HT1080 (cell line): ENCODE measurements at regions not wholly inside any gene's neighbourhood (a gene's known extent, or its start where the extent isn't known, plus 50 kb on each side); places are given as distances from the start of the nearest gene placed in this dataset.

ENCODE experiments used
- DNase-seq: peaks from one replicate; pipeline ENCODE4 v3.0.0-alpha.2; 2015; ENCODE audit warnings: low read depth

- DNase-seq, result no peak
These were observed 63.4 kb upstream of the FBRSL1 start for GRCh38 chr12:132426349-132427173.

- DNase-seq, result no peak
These were observed 65.1 kb upstream of the FBRSL1 start for GRCh38 chr12:132424811-132425210.

GRCh38 chr12:132423820-132424645 is 65.9 kb upstream of the FBRSL1 start:
- DNase-seq, result no peak

GRCh38 chr12:132423251-132423819 is 66.6 kb upstream of the FBRSL1 start:
- no peak for DNase-seq

GRCh38 chr12:132422381-132423043 is 67.4 kb upstream of the FBRSL1 start:
- DNase-seq, result no peak

- no peak for DNase-seq
These were observed 67.9 kb upstream of the FBRSL1 start for GRCh38 chr12:132422040-132422380.

GRCh38 chr12:132419631-132420246 is 70.2 kb upstream of the FBRSL1 start:
- DNase-seq, result no peak

- no peak for DNase-seq
These were observed 71.5 kb upstream of the FBRSL1 start for GRCh38 chr12:132418393-132418925.

GRCh38 chr12:132417741-132418140 is 72.2 kb upstream of the FBRSL1 start:
- DNase-seq, result no peak

GRCh38 chr12:132416827-132417226 is 73.1 kb upstream of the FBRSL1 start:
- no peak for DNase-seq

- DNase-seq, result no peak
These were observed 73.8 kb upstream of the FBRSL1 start for GRCh38 chr12:132416121-132416673.

GRCh38 chr12:132415327-132416120 is 74.4 kb upstream of the FBRSL1 start:
- no peak for DNase-seq

GRCh38 chr12:132414634-132415326 is 75.2 kb upstream of the FBRSL1 start:
- peak; percentile 62 for DNase-seq

GRCh38 chr12:132413931-132414588 is 75.9 kb upstream of the FBRSL1 start:
- DNase-seq, result no peak

- DNase-seq, result no peak
These were observed 78.5 kb upstream of the FBRSL1 start for GRCh38 chr12:132411457-132411856.

- DNase-seq, result no peak
These were observed 79.1 kb upstream of the FBRSL1 start for GRCh38 chr12:132410849-132411248.

GRCh38 chr12:132410296-132410625 is 79.7 kb upstream of the FBRSL1 start:
- no peak for DNase-seq

GRCh38 chr12:132409495-132410295 is 80.3 kb upstream of the FBRSL1 start:
- DNase-seq, result no peak
